ENCODE measurements at regions not wholly inside any gene's neighbourhood (a gene's known extent, or its start where the extent isn't known, plus 50 kb on each side); places are given as distances from the start of the nearest gene placed in this dataset.

- Histone ChIP-seq H3K36me3 (ENCODE audit: control insufficient read depth, insufficient read depth, low read length) (no peaks in the 10 kb centered on the region), H3K4me3 (ENCODE audit: low read length) (no peak overlapping the region), H3K4me1 (ENCODE audit: control insufficient read depth, insufficient read depth, low read length) (no peaks in the 10 kb centered on the region), H3K9ac (ENCODE audit: low read length) (no peak overlapping the region), H3K27me3 (ENCODE audit: control insufficient read depth, insufficient read depth, low read length) (no peaks in the 10 kb centered on the region), H3K9me3 (ENCODE audit: control insufficient read depth, low read length) (no peaks in the 10 kb centered on the region)
These were observed 738.4 kb upstream of the ALCAM start for GRCh38 chr3:104628185-104628789.

- Histone ChIP-seq H3K4me1 (ENCODE audit: control insufficient read depth, insufficient read depth, low read length) (no peaks in the 10 kb centered on the region), H3K9ac (ENCODE audit: low read length) (no peak overlapping the region), H3K27me3 (ENCODE audit: control insufficient read depth, insufficient read depth, low read length) (no peaks in the 10 kb centered on the region), H3K9me3 (ENCODE audit: control insufficient read depth, low read length) (no peaks in the 10 kb centered on the region), H3K4me3 (ENCODE audit: low read length) (no peak overlapping the region), H3K36me3 (ENCODE audit: control insufficient read depth, insufficient read depth, low read length) (no peaks in the 10 kb centered on the region)
These were observed 737.7 kb upstream of the ALCAM start for GRCh38 chr3:104629038-104629437.

GRCh38 chr3:104631254-104631653, 735.5 kb upstream of the ALCAM start:
- H3K27me3 ChIP-seq (ENCODE audit: control insufficient read depth, insufficient read depth, low read length), result no peaks in the 10 kb centered on the region
- no peaks in the 10 kb centered on the region for H3K36me3 ChIP-seq (ENCODE audit: control insufficient read depth, insufficient read depth, low read length)
- no peaks in the 10 kb centered on the region for H3K4me1 ChIP-seq (ENCODE audit: control insufficient read depth, insufficient read depth, low read length)
- no peaks in the 10 kb centered on the region for H3K9me3 ChIP-seq (ENCODE audit: control insufficient read depth, low read length)
- no peak overlapping the region for H3K9ac ChIP-seq (ENCODE audit: low read length)
- H3K4me3 ChIP-seq (ENCODE audit: low read length), result no peak overlapping the region

GRCh38 chr3:104632521-104632920, 734.2 kb upstream of the ALCAM start:
- Histone ChIP-seq H3K27me3 (ENCODE audit: control insufficient read depth, insufficient read depth, low read length) (no peaks in the 10 kb centered on the region), H3K4me3 (ENCODE audit: low read length) (no peak overlapping the region), H3K4me1 (ENCODE audit: control insufficient read depth, insufficient read depth, low read length) (no peaks in the 10 kb centered on the region), H3K9me3 (ENCODE audit: control insufficient read depth, low read length) (no peaks in the 10 kb centered on the region), H3K36me3 (ENCODE audit: control insufficient read depth, insufficient read depth, low read length) (no peaks in the 10 kb centered on the region), H3K9ac (ENCODE audit: low read length) (no peak overlapping the region)

GRCh38 chr3:104632947-104633346, 733.8 kb upstream of the ALCAM start:
- H3K4me1 ChIP-seq (ENCODE audit: control insufficient read depth, insufficient read depth, low read length), result no peaks in the 10 kb centered on the region
- H3K9me3 ChIP-seq (ENCODE audit: control insufficient read depth, low read length), result no peaks in the 10 kb centered on the region
- no peak overlapping the region for H3K9ac ChIP-seq (ENCODE audit: low read length)
- no peaks in the 10 kb centered on the region for H3K27me3 ChIP-seq (ENCODE audit: control insufficient read depth, insufficient read depth, low read length)
- H3K4me3 ChIP-seq (ENCODE audit: low read length), result no peak overlapping the region
- no peaks in the 10 kb centered on the region for H3K36me3 ChIP-seq (ENCODE audit: control insufficient read depth, insufficient read depth, low read length)

- Histone ChIP-seq H3K4me3 (ENCODE audit: low read length) (no peak overlapping the region), H3K36me3 (ENCODE audit: control insufficient read depth, insufficient read depth, low read length) (no peaks in the 10 kb centered on the region), H3K9ac (ENCODE audit: low read length) (no peak overlapping the region), H3K4me1 (ENCODE audit: control insufficient read depth, insufficient read depth, low read length) (no peaks in the 10 kb centered on the region), H3K9me3 (ENCODE audit: control insufficient read depth, low read length) (no peaks in the 10 kb centered on the region), H3K27me3 (ENCODE audit: control insufficient read depth, insufficient read depth, low read length) (no peaks in the 10 kb centered on the region)
These were observed 730.7 kb upstream of the ALCAM start for GRCh38 chr3:104635872-104636580.

GRCh38 chr3:104642827-104643226, 723.9 kb upstream of the ALCAM start:
- Histone ChIP-seq H3K4me3 (ENCODE audit: low read length) (no peak overlapping the region), H3K27me3 (ENCODE audit: control insufficient read depth, insufficient read depth, low read length) (no peaks in the 10 kb centered on the region), H3K9me3 (ENCODE audit: control insufficient read depth, low read length) (no peaks in the 10 kb centered on the region), H3K4me1 (ENCODE audit: control insufficient read depth, insufficient read depth, low read length) (no peaks in the 10 kb centered on the region), H3K36me3 (ENCODE audit: control insufficient read depth, insufficient read depth, low read length) (no peaks in the 10 kb centered on the region), H3K9ac (ENCODE audit: low read length) (no peak overlapping the region)

GRCh38 chr3:104646196-104646595, 720.5 kb upstream of the ALCAM start:
- no peaks in the 10 kb centered on the region for H3K36me3 ChIP-seq (ENCODE audit: control insufficient read depth, insufficient read depth, low read length)
- H3K9ac ChIP-seq (ENCODE audit: low read length), result no peak overlapping the region
- H3K27me3 ChIP-seq (ENCODE audit: control insufficient read depth, insufficient read depth, low read length), result no peaks in the 10 kb centered on the region
- no peaks in the 10 kb centered on the region for H3K4me1 ChIP-seq (ENCODE audit: control insufficient read depth, insufficient read depth, low read length)
- no peaks in the 10 kb centered on the region for H3K9me3 ChIP-seq (ENCODE audit: control insufficient read depth, low read length)
- no peak overlapping the region for H3K4me3 ChIP-seq (ENCODE audit: low read length)

- H3K9me3 ChIP-seq (ENCODE audit: control insufficient read depth, low read length), result no peaks in the 10 kb centered on the region
- no peak overlapping the region for H3K9ac ChIP-seq (ENCODE audit: low read length)
- no peak overlapping the region for H3K4me3 ChIP-seq (ENCODE audit: low read length)
These were observed 717.9 kb upstream of the ALCAM start for GRCh38 chr3:104648823-104649222.

GRCh38 chr3:104669083-104669482, 697.6 kb upstream of the ALCAM start:
- Histone ChIP-seq H3K9ac (ENCODE audit: low read length) (no peak overlapping the region), H3K4me3 (ENCODE audit: low read length) (no peak overlapping the region), H3K9me3 (ENCODE audit: control insufficient read depth, low read length) (no peaks in the 10 kb centered on the region), H3K27me3 (ENCODE audit: control insufficient read depth, insufficient read depth, low read length) (no peaks in the 10 kb centered on the region), H3K4me1 (ENCODE audit: control insufficient read depth, insufficient read depth, low read length) (no peaks in the 10 kb centered on the region), H3K36me3 (ENCODE audit: control insufficient read depth, insufficient read depth, low read length) (no peaks in the 10 kb centered on the region)

More at GRCh38 chr3:104648823-104649222, 717.9 kb upstream of the ALCAM start:
- H3K27me3 ChIP-seq (ENCODE audit: control insufficient read depth, insufficient read depth, low read length), result no peaks in the 10 kb centered on the region
- no peaks in the 10 kb centered on the region for H3K36me3 ChIP-seq (ENCODE audit: control insufficient read depth, insufficient read depth, low read length)
- H3K4me1 ChIP-seq (ENCODE audit: control insufficient read depth, insufficient read depth, low read length), result no peaks in the 10 kb centered on the region

- H3K9me3 ChIP-seq (ENCODE audit: control insufficient read depth, low read length), result no peaks in the 10 kb centered on the region
- H3K4me1 ChIP-seq (ENCODE audit: control insufficient read depth, insufficient read depth, low read length), result no peaks in the 10 kb centered on the region
- H3K9ac ChIP-seq (ENCODE audit: low read length), result no peak overlapping the region
- no peaks in the 10 kb centered on the region for H3K36me3 ChIP-seq (ENCODE audit: control insufficient read depth, insufficient read depth, low read length)
- no peak overlapping the region for H3K4me3 ChIP-seq (ENCODE audit: low read length)
- H3K27me3 ChIP-seq (ENCODE audit: control insufficient read depth, insufficient read depth, low read length), result no peaks in the 10 kb centered on the region
These were observed 694.4 kb upstream of the ALCAM start for GRCh38 chr3:104672331-104672730.

- no peak overlapping the region for H3K4me3 ChIP-seq (ENCODE audit: low read length)
- H3K9ac ChIP-seq (ENCODE audit: low read length), result no peak overlapping the region
- no peaks in the 10 kb centered on the region for H3K4me1 ChIP-seq (ENCODE audit: control insufficient read depth, insufficient read depth, low read length)
- no peaks in the 10 kb centered on the region for H3K9me3 ChIP-seq (ENCODE audit: control insufficient read depth, low read length)
- no peaks in the 10 kb centered on the region for H3K27me3 ChIP-seq (ENCODE audit: control insufficient read depth, insufficient read depth, low read length)
- H3K36me3 ChIP-seq (ENCODE audit: control insufficient read depth, insufficient read depth, low read length), result no peaks in the 10 kb centered on the region
These were observed 692.7 kb upstream of the ALCAM start for GRCh38 chr3:104673981-104674380.
